Transverse colon (tissue), 4 donors: ENCODE measurements at regions not wholly inside any gene's neighbourhood (a gene's known extent, or its start where the extent isn't known, plus 50 kb on each side); places are given as distances from the start of the nearest gene placed in this dataset.

Experiments
- DNase-seq: peaks from one replicate; pipeline ENCODE4 v3.0.0-alpha.2; 2019
- H3K27ac ChIP-seq, 4 donors: fragments of 200-600 bp; sonication (generic); 2 replicates each; pipeline ENCODE4 v1.5.1; 2016 to 2018; ENCODE audit warnings: inconsistent platforms in 4 of 4
- H3K27me3 ChIP-seq: fragments of 200-600 bp; sonication (generic); 2 replicates; pipeline ENCODE4 v1.5.1; 2017; ENCODE audit warnings: inconsistent platforms
- H3K36me3 ChIP-seq, 4 donors: fragments of 200-600 bp; sonication (generic); 2 replicates each; pipeline ENCODE4 v1.5.1; 2017 to 2019; ENCODE audit warnings: inconsistent platforms in 4 of 4
- H3K4me1 ChIP-seq, 4 donors: fragments of 200-600 bp; sonication (generic); 2 replicates each; pipeline ENCODE4 v1.5.1; 2017 to 2020; ENCODE audit warnings: inconsistent platforms in 4 of 4
- H3K4me3 ChIP-seq, 4 donors: fragments of 200-600 bp; sonication (generic); 1 replicate in 1 of 4; 2 replicates in 3 of 4; pipeline versions ENCODE4 v1.5.1 to v1.6.1; 2017 to 2019; ENCODE audit warnings: inconsistent platforms in 4 of 4
- H3K9me3 ChIP-seq, 2 donors: fragments of 200-600 bp; sonication (generic); 2 replicates each; pipeline ENCODE4 v1.5.1; 2017 to 2019; ENCODE audit warnings: inconsistent platforms in 2 of 2
- CTCF ChIP-seq, 5 experiments: fragments of 200-600 bp in 3 of 5; fragments of 450-650 bp in 2 of 5; sonication (generic) in 3 of 5; IDR thresholded peaks; 1 replicate in 2 of 5; 2 replicates in 3 of 5; pipeline ENCODE4 v1.5.1; 2016 to 2017; ENCODE audit warnings: antibody characterized with exemption in 5 of 5, inconsistent platforms in 3 of 5, mild to moderate bottlenecking in 2 of 5, moderate library complexity in 1 of 5
- EP300 ChIP-seq: sonication (generic); formaldehyde crosslinking; IDR thresholded peaks from one replicate; pipeline ENCODE4 v1.6.1; 2017; ENCODE audit warnings: antibody characterized with exemption, low read depth
- POLR2A ChIP-seq: fragments of 450-650 bp; IDR thresholded peaks from one replicate; pipeline ENCODE4 v1.6.1; 2016; ENCODE audit warnings: antibody characterized with exemption, mild to moderate bottlenecking, moderate library complexity
- POLR2AphosphoS5 ChIP-seq, 3 donors: sonication (generic); formaldehyde crosslinking; IDR thresholded peaks; one replicate each; pipeline ENCODE4 v1.6.1; 2016; ENCODE audit warnings: antibody characterized with exemption in 3 of 3
- WGBS, 2 donors: methylation state at CpG; one replicate each; pipeline ENCODE4 v1.1.5; 2018; ENCODE audit warnings: low coverage in 1 of 2; 5-methylcytosine and 5-hydroxymethylcytosine counted together
- in situ Hi-C, 4 donors: fragments of 200-750 bp; cut with MboI; loops; one replicate each; pipeline versions ENCODE4 v1.15.0 to v1.15.1; 2017; ENCODE audit warnings: low sequenced_read_pairs in 3 of 4, low pct_ligation_motif_present in 1 of 4, low pct_unique_long_range_greater_than_20kb in 1 of 4
- intact Hi-C: fragments of 100-400 bp; cut with DNase I; formaldehyde crosslinking; loops from one replicate; pipeline ENCODE4 v1.15.1; 2023; ENCODE audit warnings: low total_unique reads

GRCh38 chr13:57314897-57315520, 148.0 kb downstream of the PRR20E start:
- no peak overlapping the region for H3K4me3 ChIP-seq
- H3K36me3 ChIP-seq: no peaks in the 10 kb centered on the region
- H3K4me1 ChIP-seq: no peaks in the 10 kb centered on the region
- H3K9me3 ChIP-seq: no peaks in the 10 kb centered on the region
- in situ Hi-C loops: no loop called here
- TF ChIP-seq POLR2A (no peak), EP300 (no peak), POLR2AphosphoS5 (IDR thresholded peaks at IDR 0.05) (no peak)
- DNase-seq: no peak
- intact Hi-C loops: no loop called here
- H3K27me3 ChIP-seq: no peaks in the 10 kb centered on the region
- H3K27ac ChIP-seq: no peak overlapping the region
- 50 to 85% methylated on average over 1 to 6 of the region's 6 CpGs for WGBS, 2 donors

GRCh38 chr13:57326532-57326931, 159.5 kb downstream of the PRR20E start:
- no peaks in the 10 kb centered on the region for H3K36me3 ChIP-seq
- no peaks in the 10 kb centered on the region for H3K9me3 ChIP-seq
- in situ Hi-C loops: no loop called here
- WGBS, 2 donors: 13 to 19% methylated on average over 1 of the region's 1 CpG
- no peak for DNase-seq
- intact Hi-C loops: no loop called here
- H3K27ac ChIP-seq: no peak overlapping the region
- H3K4me3 ChIP-seq: no peak overlapping the region
- TF ChIP-seq POLR2A (no peak), CTCF (IDR thresholded peaks at IDR 0.05) (no peak), EP300 (no peak), POLR2AphosphoS5 (IDR thresholded peaks at IDR 0.05) (no peak)
- no peaks in the 10 kb centered on the region for H3K27me3 ChIP-seq
- H3K4me1 ChIP-seq: no peaks in the 10 kb centered on the region

GRCh38 chr13:57340878-57341277, 173.9 kb downstream of the PRR20E start:
- no peak for DNase-seq
- TF ChIP-seq EP300 (no peak), CTCF (IDR thresholded peaks at IDR 0.05) (no peak), POLR2AphosphoS5 (IDR thresholded peaks at IDR 0.05) (no peak), POLR2A (no peak)
- no peaks in the 10 kb centered on the region for H3K4me1 ChIP-seq
- H3K9me3 ChIP-seq: no peaks in the 10 kb centered on the region
- peaks cover 0 to 2% (median 0%) of the 10 kb centered on the region in 4 donors for H3K36me3 ChIP-seq
- H3K27me3 ChIP-seq: no peaks in the 10 kb centered on the region
- in situ Hi-C loops (no loop called here), intact Hi-C loops (no loop called here)
- H3K4me3 ChIP-seq: no peak overlapping the region
- 86 to 89% methylated on average over 2 of the region's 2 CpGs for WGBS, 2 donors
- H3K27ac ChIP-seq: no peak overlapping the region

- no peaks in the 10 kb centered on the region for H3K4me1 ChIP-seq
- WGBS, 2 donors: 40 to 64% methylated on average over 1 of the region's 1 CpG
- H3K36me3 ChIP-seq: peaks cover 0 to 2% (median 0%) of the 10 kb centered on the region in 4 donors
- intact Hi-C loops (no loop called here), in situ Hi-C loops (no loop called here)
- no peaks in the 10 kb centered on the region for H3K27me3 ChIP-seq
- no peak for TF ChIP-seq CTCF (IDR thresholded peaks at IDR 0.05)
- no peak overlapping the region for H3K4me3 ChIP-seq
- H3K27ac ChIP-seq: no peak overlapping the region
- DNase-seq: no peak
- H3K9me3 ChIP-seq: no peaks in the 10 kb centered on the region
Observed at GRCh38 chr13:57345526-57345925, 178.5 kb downstream of the PRR20E start.

GRCh38 chr13:57346786-57347185, 179.8 kb downstream of the PRR20E start:
- Histone ChIP-seq H3K4me1 (no peaks in the 10 kb centered on the region), H3K4me3 (no peak overlapping the region), H3K36me3 (peaks cover 0 to 2% (median 0%) of the 10 kb centered on the region in 4 donors), H3K27me3 (no peaks in the 10 kb centered on the region), H3K9me3 (no peaks in the 10 kb centered on the region), H3K27ac (no peak overlapping the region)
- no peak for DNase-seq
- intact Hi-C loops: no loop called here
- TF ChIP-seq CTCF (IDR thresholded peaks at IDR 0.05) (no peak), POLR2AphosphoS5 (IDR thresholded peaks at IDR 0.05) (no peak), POLR2A (no peak), EP300 (no peak)
- 75 to 83% methylated on average over 2 of the region's 2 CpGs for WGBS, 2 donors
- in situ Hi-C loops: no loop called here
